IMR-90 (cell line): ENCODE measurements at regions not wholly inside any gene's neighbourhood (a gene's known extent, or its start where the extent isn't known, plus 50 kb on each side); places are given as distances from the start of the nearest gene placed in this dataset.
A peak's percentile ranks its signal among the peaks of the same experiment; 100 is the strongest.

Experiments used
- ATAC-seq: fragments of 200-7000 bp; cut with Tn5 transposase; 2 replicates; pipeline ENCODE4 v1.9.1; 2020; ENCODE audit warnings: low read depth, mild to moderate bottlenecking, moderate library complexity
- BruUV-seq: library from RNA; stranded (reverse); fragments of 400-500 nt; replicated peaks from 2 replicates; lab custom pipeline; 2021; lab: Mats Ljungman, UMichigan
- CTCF ChIA-PET: fragments of 300-600 bp; formaldehyde crosslinking; extraction: SDS; loops from one replicate; lab custom pipeline; 2021; ENCODE audit warnings: antibody characterized with exemption; lab: Yijun Ruan, JAX
- POLR2A ChIA-PET: fragments of 300-600 bp; sonication (Branson Sonifier 250); formaldehyde crosslinking; loops from one replicate; lab custom pipeline; 2022; ENCODE audit warnings: antibody characterized with exemption; ENCODE audit not compliant: unreplicated experiment; lab: Charles Lee
- DNase-seq: peaks from one replicate; pipeline ENCODE4 v3.0.0; 2013
- H2AFZ ChIP-seq: replicated peaks from 2 replicates; pipeline ENCODE3; 2013; ENCODE audit warnings: low read length, mild to moderate bottlenecking; ENCODE audit not compliant: poor library complexity
- H2AK5ac ChIP-seq: 2 replicates; pipeline ENCODE4 v1.6.1; 2013; ENCODE audit warnings: low read depth, low read length, inconsistent platforms
- H2AK9ac ChIP-seq: replicated peaks from 2 replicates; pipeline ENCODE3; 2013; ENCODE audit warnings: mild to moderate bottlenecking, low read depth, low read length, moderate library complexity; ENCODE audit not compliant: poor library complexity
- H2BK120ac ChIP-seq: 2 replicates; pipeline ENCODE4 v1.6.1; 2013; ENCODE audit warnings: low read depth, low read length, inconsistent platforms
- H2BK15ac ChIP-seq: 3 replicates; pipeline ENCODE4 v1.6.1; 2013; ENCODE audit warnings: low read depth, low read length, inconsistent platforms
- H2BK20ac ChIP-seq: 2 replicates; pipeline ENCODE4 v1.6.1; 2013; ENCODE audit warnings: low read depth, mild to moderate bottlenecking, inconsistent platforms, low read length, moderate library complexity
- H2BK5ac ChIP-seq: 2 replicates; pipeline ENCODE4 v1.6.1; 2013; ENCODE audit warnings: mild to moderate bottlenecking, low read depth, low read length, inconsistent platforms; ENCODE audit not compliant: poor library complexity, severe bottlenecking
- H3K14ac ChIP-seq: replicated peaks from 2 replicates; pipeline ENCODE4 v1.6.1; 2013; ENCODE audit warnings: low read depth, low read length, inconsistent platforms
- H3K18ac ChIP-seq: 2 replicates; pipeline ENCODE4 v1.6.1; 2013; ENCODE audit warnings: low read depth, low read length, control low read depth
- H3K23ac ChIP-seq: 2 replicates; pipeline ENCODE4 v1.6.1; 2013; ENCODE audit warnings: low read depth, low read length, inconsistent platforms
- H3K27ac ChIP-seq: 2 replicates; pipeline ENCODE4 v1.5.1; 2013; ENCODE audit warnings: mild to moderate bottlenecking, control low read depth, low read length; ENCODE audit not compliant: insufficient read depth
- H3K27me3 ChIP-seq: 2 replicates; pipeline ENCODE4 v1.6.1; 2013; ENCODE audit warnings: low read length; ENCODE audit not compliant: control insufficient read depth, insufficient read depth
- H3K36me3 ChIP-seq: 2 replicates; pipeline ENCODE4 v1.6.1; 2013; ENCODE audit warnings: low read length, mixed read lengths; ENCODE audit not compliant: control insufficient read depth, insufficient read depth
- H3K4ac ChIP-seq: 2 replicates; pipeline ENCODE4 v1.6.1; 2013; ENCODE audit warnings: low read depth, low read length, inconsistent platforms
- H3K4me1 ChIP-seq: 2 replicates; pipeline ENCODE4 v1.6.1; 2013; ENCODE audit warnings: low read length, mixed read lengths; ENCODE audit not compliant: control insufficient read depth, insufficient read depth
- H3K4me2 ChIP-seq: 2 replicates; pipeline ENCODE4 v1.6.1; 2013; ENCODE audit warnings: low read depth, mild to moderate bottlenecking, control low read depth, low read length, moderate library complexity
- H3K4me3 ChIP-seq: 2 replicates; pipeline ENCODE4 v1.5.1; 2013; ENCODE audit warnings: low read depth, mild to moderate bottlenecking, control low read depth, low read length, moderate library complexity; ENCODE audit not compliant: insufficient read depth
- H3K56ac ChIP-seq: 2 replicates; pipeline ENCODE4 v1.6.1; 2013; ENCODE audit warnings: low read length, inconsistent platforms; ENCODE audit not compliant: insufficient read depth; ENCODE audit errors: extremely low read depth
- H3K79me1 ChIP-seq, 2 experiments: 2 replicates each; pipeline ENCODE4 v1.6.1; 2013; ENCODE audit warnings: low read length in 2 of 2, inconsistent platforms in 1 of 2, low read depth in 1 of 2
- H3K9ac ChIP-seq: 2 replicates; pipeline ENCODE4 v1.6.1; 2013; ENCODE audit warnings: low read depth, low read length, control low read depth
- H3K9me1 ChIP-seq: 2 replicates; pipeline ENCODE4 v1.6.1; 2013; ENCODE audit warnings: low read length, inconsistent platforms; ENCODE audit not compliant: insufficient read depth
- H3K9me3 ChIP-seq: 2 replicates; pipeline ENCODE4 v1.6.1; 2013; ENCODE audit warnings: low read length; ENCODE audit not compliant: control insufficient read depth, insufficient read depth
- H4K20me1 ChIP-seq: 2 replicates; pipeline ENCODE4 v1.6.1; 2013; ENCODE audit warnings: low read length, inconsistent platforms; ENCODE audit not compliant: insufficient read depth
- H4K5ac ChIP-seq: 2 replicates; pipeline ENCODE4 v1.6.1; 2013; ENCODE audit warnings: mild to moderate bottlenecking, low read depth, low read length, control low read depth
- H4K8ac ChIP-seq, 2 experiments: 2 replicates each; pipeline ENCODE4 v1.6.1; 2013; ENCODE audit warnings: low read depth in 2 of 2, low read length in 2 of 2, control low read depth in 1 of 2, inconsistent platforms in 1 of 2
- H4K91ac ChIP-seq: 2 replicates; pipeline ENCODE4 v1.6.1; 2013; ENCODE audit warnings: low read depth, low read length, inconsistent platforms; ENCODE audit not compliant: insufficient read depth
- CEBPB ChIP-seq: IDR thresholded peaks from 2 replicates; pipeline ENCODE4 v1.6.1; 2012; ENCODE audit warnings: low read depth, low read length, improper control_type of control experiment
- MAFK ChIP-seq: IDR thresholded peaks from 2 replicates; pipeline ENCODE4 v1.6.1; 2012; ENCODE audit warnings: low read depth, low read length, improper control_type of control experiment
- WGBS, 2 experiments: methylation state at CpG; one replicate each; pipeline versions ENCODE4 v1.1.5 to v1.1.7; 2013; ENCODE audit warnings: missing lambda C conversion rate in 2 of 2; ENCODE audit not compliant: insufficient read length in 1 of 2; ENCODE audit errors: extremely low coverage in 2 of 2; 5-methylcytosine and 5-hydroxymethylcytosine counted together
- dilution Hi-C: fragments of 300-500 bp; cut with HindIII; formaldehyde crosslinking; loops from one replicate; pipeline ENCODE4 v1.14.3; 2018; ENCODE audit warnings: low sequenced_read_pairs; ENCODE audit not compliant: unreplicated experiment
- in situ Hi-C: fragments of 300-500 bp; cut with MboI; formaldehyde crosslinking; loops from 3 replicates; pipeline ENCODE4 v1.14.3; 2019; ENCODE audit warnings: low sequenced_read_pairs, inconsistent platforms, mixed read lengths
- intact Hi-C: fragments of 100-400 bp; cut with micrococcal nuclease; formaldehyde crosslinking; loops from 2 replicates; pipeline ENCODE4 v1.10.0; 2022

DNA sequence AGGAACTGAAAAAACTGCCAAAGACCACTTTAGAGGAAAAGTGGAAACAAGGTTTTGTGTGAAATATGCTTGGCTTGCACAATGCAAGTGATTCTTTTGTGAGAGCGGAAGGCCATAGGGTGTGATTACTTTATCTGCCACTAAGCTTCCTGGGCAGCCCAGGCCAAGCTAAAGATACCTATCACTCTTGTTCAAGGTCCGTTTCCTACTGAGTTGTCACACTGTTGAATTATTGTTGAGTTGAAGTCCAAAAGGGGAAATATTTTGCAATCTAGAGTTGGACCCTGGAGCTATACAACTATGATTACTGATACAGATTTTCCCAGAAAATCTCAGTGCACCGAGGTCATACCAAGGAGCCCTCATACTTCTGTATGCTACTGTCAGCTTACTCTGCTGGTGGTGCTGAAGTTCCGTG is 72.7 kb upstream of the CTAGE1 start:
- H4K8ac ChIP-seq = no peak overlapping the region
- WGBS, 2 experiments = 100% methylated on average over 1 of the region's 4 CpGs; no CpG with 5 or more reads in 1 of the 2 experiments
- H3K18ac ChIP-seq = no peak overlapping the region
- H2BK120ac ChIP-seq = no peak overlapping the region
- no peaks in the 10 kb centered on the region for H3K27me3 ChIP-seq
- DNase-seq (no peak), ATAC-seq (no peak)
- no peaks in the 10 kb centered on the region for H3K79me1 ChIP-seq
- no peak overlapping the region for H4K91ac ChIP-seq
- H3K4ac ChIP-seq = no peak overlapping the region
- intact Hi-C loops (no loop called here), in situ Hi-C loops (no loop called here), dilution Hi-C loops (no loop called here)
- no peak overlapping the region for H3K4me3 ChIP-seq
- H3K56ac ChIP-seq = no peak overlapping the region
- POLR2A ChIA-PET = no interaction called here
- no TSS peak for BruUV-seq
- peak overlapping the region; percentile 31; the same call in 1 of the 3 replicates for H2BK15ac ChIP-seq
- peaks cover 8% of the 10 kb centered on the region for H3K9me1 ChIP-seq
- no peak overlapping the region for H2AFZ ChIP-seq
- no peaks in the 10 kb centered on the region for H3K36me3 ChIP-seq
- H3K14ac ChIP-seq = no peak overlapping the region
- peaks cover 3% of the 10 kb centered on the region; the same call in 1 of the 2 replicates for H3K9me3 ChIP-seq
- no peak overlapping the region for H3K4me2 ChIP-seq
- H4K5ac ChIP-seq = no peak overlapping the region
- H3K9ac ChIP-seq = no peak overlapping the region
- H4K20me1 ChIP-seq = no peaks in the 10 kb centered on the region
- H2BK5ac ChIP-seq = no peak overlapping the region
- H3K4me1 ChIP-seq = peaks cover 12% of the 10 kb centered on the region
- no peak overlapping the region for H3K23ac ChIP-seq
- CTCF ChIA-PET = interaction anchor here (0.8 kb wide), 1 partner anchor 18 kb away, joined by 3 read pairs; no protein-coding TSS in a partner anchor
- H3K27ac ChIP-seq = no peak overlapping the region
- TF ChIP-seq MAFK = peak; percentile 79
- no peak for TF ChIP-seq CEBPB
- no peak overlapping the region for H2AK5ac ChIP-seq
- H2AK9ac ChIP-seq = no peak overlapping the region
- H2BK20ac ChIP-seq = no peak overlapping the region
